ENCODE measurements at regions not wholly inside any gene's neighbourhood (a gene's known extent, or its start where the extent isn't known, plus 50 kb on each side); places are given as distances from the start of the nearest gene placed in this dataset.

GRCh38 chr12:88921890-88922532 lies 341.7 kb upstream of the KITLG start:
- Histone ChIP-seq H3K4me1 (peaks cover 9 to 47% of the 10 kb centered on the region in 2 donors), H3K27ac (peak overlapping the region in 2 of 4 donors; percentile 13 to 73), H3K4me3 (no peak overlapping the region), H3K27me3 (no peaks in the 10 kb centered on the region), H3K9me3 (no peaks in the 10 kb centered on the region), H3K36me3 (no peaks in the 10 kb centered on the region)
- intact Hi-C loops (cut with DNase I; ENCODE audit: low total_unique reads) = no loop called here
- no peak for TF ChIP-seq CTCF (IDR thresholded peaks at IDR 0.05 in 4 of 5, conservative IDR thresholded peaks at IDR 0.05 in 1 of 5)
- no peak for TF ChIP-seq POLR2A (IDR thresholded peaks at IDR 0.05)
- DNase-seq (no peak), ATAC-seq (no peak)
- in situ Hi-C loops (cut with MboI; ENCODE audit: low sequenced_read_pairs in 4 of 4) = no loop called here

- H3K36me3 ChIP-seq = no peaks in the 10 kb centered on the region
- in situ Hi-C loops (cut with MboI; ENCODE audit: low sequenced_read_pairs in 4 of 4) (no loop called here), intact Hi-C loops (cut with DNase I; ENCODE audit: low total_unique reads) (no loop called here)
- H3K4me3 ChIP-seq = no peak overlapping the region
- H3K9me3 ChIP-seq = no peaks in the 10 kb centered on the region
- TF ChIP-seq CTCF (IDR thresholded peaks at IDR 0.05 in 4 of 5, conservative IDR thresholded peaks at IDR 0.05 in 1 of 5) = no peak
- no peak for TF ChIP-seq POLR2A (IDR thresholded peaks at IDR 0.05)
- H3K27ac ChIP-seq = peak overlapping the region in 2 of 4 donors; percentile 13 to 73
- H3K27me3 ChIP-seq = no peaks in the 10 kb centered on the region
- peaks cover 9 to 47% of the 10 kb centered on the region in 2 donors for H3K4me1 ChIP-seq
- ATAC-seq (no peak), DNase-seq (no peak)
These were observed 341.2 kb upstream of the KITLG start for GRCh38 chr12:88921434-88921833.

- peak overlapping the region in 1 of 4 donors; percentile 61 for H3K27ac ChIP-seq
- H3K36me3 ChIP-seq = no peaks in the 10 kb centered on the region
- H3K9me3 ChIP-seq = peaks cover 0 to 4% (median 0%) of the 10 kb centered on the region in 3 donors
- TF ChIP-seq CTCF (IDR thresholded peaks at IDR 0.05 in 4 of 5, conservative IDR thresholded peaks at IDR 0.05 in 1 of 5) (no peak), POLR2A (IDR thresholded peaks at IDR 0.05) (no peak)
- DNase-seq (no peak), ATAC-seq (no peak)
- peaks cover 0 to 21% of the 10 kb centered on the region in 2 donors for H3K4me1 ChIP-seq
- in situ Hi-C loops (cut with MboI; ENCODE audit: low sequenced_read_pairs in 4 of 4) (no loop called here), intact Hi-C loops (cut with DNase I; ENCODE audit: low total_unique reads) (no loop called here)
- H3K27me3 ChIP-seq = no peaks in the 10 kb centered on the region
- H3K4me3 ChIP-seq = no peak overlapping the region
These were observed 337.9 kb upstream of the KITLG start for GRCh38 chr12:88918161-88918560.

GRCh38 chr12:88914967-88915366 lies 334.7 kb upstream of the KITLG start:
- DNase-seq = no peak
- Histone ChIP-seq H3K4me1 (peaks cover 0 to 11% of the 10 kb centered on the region in 2 donors), H3K9me3 (peaks cover 0 to 4% (median 0%) of the 10 kb centered on the region in 3 donors), H3K4me3 (no peak overlapping the region), H3K27ac (no peak overlapping the region), H3K36me3 (no peaks in the 10 kb centered on the region), H3K27me3 (no peaks in the 10 kb centered on the region)
- intact Hi-C loops (cut with DNase I; ENCODE audit: low total_unique reads) (no loop called here), in situ Hi-C loops (cut with MboI; ENCODE audit: low sequenced_read_pairs in 4 of 4) (no loop called here)
- TF ChIP-seq POLR2A (IDR thresholded peaks at IDR 0.05) (no peak), CTCF (IDR thresholded peaks at IDR 0.05 in 4 of 5, conservative IDR thresholded peaks at IDR 0.05 in 1 of 5) (no peak)
- ATAC-seq = no peak

- in situ Hi-C loops (cut with MboI; ENCODE audit: low sequenced_read_pairs in 4 of 4) (no loop called here), intact Hi-C loops (cut with DNase I; ENCODE audit: low total_unique reads) (no loop called here)
- Histone ChIP-seq H3K4me1 (peaks cover 0 to 7% of the 10 kb centered on the region in 2 donors), H3K27me3 (no peaks in the 10 kb centered on the region), H3K27ac (peak overlapping the region in 1 of 4 donors; percentile 9), H3K9me3 (peaks cover 0 to 4% (median 0%) of the 10 kb centered on the region in 3 donors), H3K4me3 (no peak overlapping the region), H3K36me3 (no peaks in the 10 kb centered on the region)
- ATAC-seq (peak in 1 of 2 donors; percentile 54), DNase-seq (no peak)
- TF ChIP-seq POLR2A (IDR thresholded peaks at IDR 0.05) = no peak
- TF ChIP-seq CTCF (IDR thresholded peaks at IDR 0.05 in 4 of 5, conservative IDR thresholded peaks at IDR 0.05 in 1 of 5) = no peak
These were observed 329.2 kb upstream of the KITLG start for GRCh38 chr12:88909510-88909909.
